GM21576 (cell line): ENCODE measurements at regions not wholly inside any gene's neighbourhood (a gene's known extent, or its start where the extent isn't known, plus 50 kb on each side); places are given as distances from the start of the nearest gene placed in this dataset.

ENCODE experiments used
- ATAC-seq: cut with Tn5 transposase; IDR thresholded peaks from one replicate; pipeline ENCODE4 v1.9.1; 2021; ENCODE audit warnings: mild to moderate bottlenecking, moderate library complexity; ENCODE audit not compliant: unreplicated experiment

DNA sequence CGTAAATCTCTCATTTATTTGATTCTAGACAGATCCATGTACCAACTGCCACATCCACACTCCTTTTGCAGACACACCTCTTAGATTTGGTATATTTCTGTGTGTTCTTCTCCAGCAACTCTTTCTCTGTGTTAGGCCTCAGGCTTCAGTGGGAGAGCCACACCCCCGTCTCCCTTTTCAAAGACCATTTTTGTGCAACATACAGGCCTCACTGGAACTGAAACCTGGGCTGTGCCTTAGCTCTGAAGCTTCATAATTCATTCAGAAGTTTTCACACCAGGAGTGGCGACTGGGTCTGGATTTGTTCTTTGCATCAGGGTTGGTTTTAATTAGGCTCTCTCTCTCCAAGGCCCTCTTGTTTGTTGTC is 170.2 kb downstream of the THBS2 start:
- ATAC-seq: no peak

DNA sequence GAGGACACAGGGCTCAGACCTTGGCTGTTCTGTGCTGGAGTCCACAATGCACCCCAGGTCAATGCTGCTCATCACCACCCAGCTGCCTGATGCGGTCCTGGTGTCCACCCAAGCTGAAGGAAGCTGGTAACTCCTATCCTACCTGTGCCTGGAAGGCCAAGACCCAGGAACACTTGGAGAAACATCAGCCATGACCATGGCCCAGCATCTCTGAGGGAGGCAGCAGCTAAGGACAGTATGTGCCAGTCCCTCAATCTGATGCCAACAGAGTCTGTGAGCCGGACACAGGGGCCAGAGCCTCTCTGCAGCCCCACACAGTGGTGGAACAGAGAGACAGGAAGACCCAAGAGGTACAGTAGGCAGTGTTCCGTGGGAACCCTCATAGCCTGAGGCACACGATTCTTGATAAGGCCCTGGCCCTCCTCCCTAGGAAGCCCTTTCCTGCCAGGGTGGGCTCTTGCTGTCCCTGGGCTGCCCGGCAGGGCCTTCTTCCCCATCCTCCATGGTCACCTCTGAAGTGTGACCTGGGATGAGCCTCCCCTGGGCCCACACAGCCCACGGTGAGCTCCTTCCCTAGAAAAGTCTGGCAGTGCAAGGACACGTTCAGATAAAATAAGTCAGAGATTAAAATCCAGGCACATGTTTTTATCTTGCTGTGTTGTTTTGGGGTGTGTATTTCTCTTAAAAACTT is 170.7 kb downstream of the THBS2 start:
- ATAC-seq: no peak

DNA sequence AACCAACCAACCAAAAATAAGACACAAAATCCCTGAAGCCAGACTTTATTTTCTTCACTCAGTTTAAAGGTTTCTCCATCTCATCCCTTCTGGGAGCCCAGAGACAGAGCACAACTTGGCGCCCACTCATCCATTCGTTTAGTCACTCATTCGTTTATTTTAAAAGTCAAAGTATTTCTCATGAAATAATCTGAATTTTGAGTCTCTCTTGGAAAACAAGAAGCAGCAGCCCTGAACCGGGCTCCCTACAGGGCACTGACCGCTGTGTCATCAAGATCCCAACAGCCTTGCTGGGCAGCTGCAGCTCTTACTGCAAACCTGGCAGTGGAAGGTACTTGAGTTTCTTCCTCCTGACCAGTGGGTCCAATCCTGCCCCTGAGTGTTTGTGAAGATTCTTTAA is 171.6 kb downstream of the THBS2 start:
- ATAC-seq: no peak

DNA sequence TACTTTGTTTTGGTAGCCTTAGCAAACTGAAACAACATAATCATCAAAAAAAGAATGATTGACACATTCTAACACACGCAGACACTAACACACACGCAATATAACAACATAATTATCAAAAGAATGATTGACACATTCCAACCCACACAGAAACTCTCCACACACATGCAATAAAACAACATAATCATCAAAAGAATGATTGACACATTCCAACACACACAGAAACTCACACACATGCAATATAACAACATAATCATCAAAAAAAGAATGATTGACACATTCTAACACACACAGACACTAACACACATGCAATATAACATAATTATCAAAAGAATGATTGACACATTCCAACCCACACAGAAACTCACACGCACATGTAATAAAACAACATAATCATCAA is 172.4 kb downstream of the THBS2 start:
- ATAC-seq: no peak

DNA sequence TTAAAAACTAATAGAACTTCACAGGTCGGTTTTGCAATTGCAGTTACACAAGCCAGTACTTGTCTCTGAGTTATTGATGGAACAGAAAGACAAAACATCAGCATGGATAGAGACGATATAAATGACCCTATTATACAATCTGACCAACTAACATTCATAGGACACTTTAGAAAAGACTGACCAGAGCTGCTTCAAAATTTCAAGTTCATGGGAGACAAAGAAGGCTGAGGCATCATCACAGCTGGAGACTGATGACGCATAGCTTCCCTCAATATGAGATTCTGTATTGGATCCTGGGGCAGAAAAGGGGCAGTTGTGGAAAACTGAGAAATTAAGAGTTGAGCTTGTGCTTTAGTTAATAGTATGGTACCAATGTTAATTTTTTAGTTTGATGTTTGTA is 174.0 kb downstream of the THBS2 start:
- no peak for ATAC-seq

DNA sequence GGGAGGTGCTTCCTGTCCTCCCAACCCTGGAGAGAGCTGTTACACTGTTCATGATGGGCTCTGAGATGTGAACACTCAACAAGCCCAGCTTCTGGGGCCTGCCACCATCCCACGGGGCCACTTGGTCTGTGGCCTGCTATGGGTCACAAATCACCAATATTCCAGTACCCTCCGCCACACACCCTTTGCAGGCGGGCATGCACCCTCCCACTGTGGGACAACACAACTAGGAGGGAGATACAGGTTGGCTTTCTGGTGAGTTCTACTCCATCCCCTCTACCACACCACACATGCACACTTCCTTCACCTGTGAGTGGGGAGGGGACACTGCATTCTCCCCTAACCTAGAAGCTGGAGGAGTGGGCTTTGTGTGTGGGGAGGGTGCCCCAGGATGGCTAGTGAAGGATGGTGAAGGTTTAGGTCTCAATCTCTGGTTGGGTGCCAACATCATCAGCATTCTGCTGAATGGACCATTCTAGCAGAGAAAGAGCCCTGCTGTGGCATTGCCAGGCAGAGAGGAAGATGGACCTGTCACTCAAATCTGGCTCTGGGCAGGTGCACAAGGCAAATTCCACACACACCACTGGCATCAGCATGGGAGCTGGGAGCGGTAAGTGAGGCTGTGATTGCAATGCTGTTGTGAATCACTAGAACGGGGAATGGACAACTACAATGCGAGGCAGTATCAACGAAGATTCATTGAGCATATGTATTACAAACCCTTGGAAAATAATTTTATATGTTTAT is 175.1 kb downstream of the THBS2 start:
- no peak for ATAC-seq

DNA sequence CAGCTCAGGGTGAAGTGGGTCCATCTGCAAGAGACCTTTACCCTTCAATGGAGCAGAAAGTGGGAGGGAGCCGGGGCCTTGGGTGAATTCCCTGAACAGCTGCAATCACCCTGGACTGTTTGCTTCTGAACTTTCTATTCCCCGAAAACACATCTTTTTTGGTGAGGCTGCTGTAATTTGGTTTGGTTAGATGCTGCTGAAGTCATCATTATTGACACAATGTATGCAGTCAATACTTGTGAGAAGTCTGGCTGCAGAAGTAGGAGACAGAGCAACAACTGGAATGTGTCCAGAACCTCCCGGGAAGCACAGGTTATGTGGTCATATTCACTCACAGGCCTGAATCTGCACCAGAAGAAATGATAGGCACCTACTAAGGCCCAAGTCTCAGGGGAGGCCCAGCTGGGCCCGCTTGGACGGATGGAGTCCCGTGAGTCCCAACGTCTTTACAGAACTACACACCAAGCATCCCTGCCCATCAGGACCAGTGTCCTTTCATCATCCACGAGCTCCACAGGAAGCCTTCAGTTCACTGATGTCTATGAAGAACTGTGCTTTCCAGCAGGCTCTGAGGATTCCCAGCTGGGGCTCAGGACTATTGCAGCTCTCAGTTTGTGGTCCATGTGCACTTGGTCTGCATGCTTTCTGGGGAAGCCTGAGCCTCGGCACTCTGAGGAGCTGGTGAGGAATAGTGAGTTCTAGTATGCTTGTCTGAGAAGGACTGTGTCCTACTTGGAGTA is 177.6 kb downstream of the THBS2 start:
- ATAC-seq: no peak

DNA sequence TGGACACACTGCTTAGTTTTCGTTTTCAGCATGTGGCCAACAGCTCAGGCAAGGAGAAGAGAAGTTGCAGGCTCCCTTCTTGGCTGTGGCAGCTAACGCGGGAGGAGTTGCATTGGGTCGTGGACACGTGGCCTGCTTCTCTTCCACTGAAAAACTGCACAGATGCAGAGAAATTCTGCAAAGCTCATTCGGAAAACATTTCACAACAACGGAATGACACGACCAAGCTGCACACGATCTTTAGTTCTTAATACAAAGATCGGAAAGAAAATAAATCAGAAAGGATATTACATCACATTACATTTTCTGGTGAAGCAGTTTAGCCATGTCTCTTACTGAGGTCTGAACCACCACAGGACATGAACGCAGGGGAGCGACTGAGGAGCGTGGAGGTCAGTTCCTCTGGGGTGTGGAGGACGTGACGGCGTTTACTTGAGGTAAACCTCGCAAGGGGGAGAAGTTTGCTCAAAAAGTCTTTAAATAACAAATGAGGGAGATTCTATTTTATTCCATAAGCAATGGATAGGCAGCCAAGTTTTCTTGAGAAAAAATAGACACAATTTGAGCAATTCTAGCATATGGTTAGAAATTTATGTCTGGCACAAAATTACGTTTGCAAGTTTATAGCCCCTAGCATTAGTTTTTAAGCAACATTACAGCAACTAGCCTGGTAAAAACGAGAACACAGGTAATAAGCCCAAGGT is 178.3 kb downstream of the THBS2 start:
- no peak for ATAC-seq

DNA sequence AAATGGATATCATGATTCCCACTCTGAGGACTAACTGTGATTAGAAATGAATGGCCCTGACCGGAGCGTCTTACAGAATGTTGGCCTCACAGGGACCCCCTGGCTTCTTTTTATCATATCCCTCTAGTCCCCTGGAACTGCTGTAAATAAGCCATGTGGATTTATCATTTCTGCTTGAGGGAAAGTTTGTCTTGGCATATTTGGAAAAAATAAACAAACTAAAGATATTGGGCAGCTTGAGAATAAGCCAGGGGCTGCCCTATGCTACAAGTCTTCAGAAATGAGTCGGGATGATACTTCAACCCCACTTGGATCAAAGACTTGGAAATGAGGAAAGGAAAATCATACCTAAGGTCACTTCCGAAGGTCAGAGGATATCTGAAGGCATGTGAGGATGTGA is 179.1 kb downstream of the THBS2 start:
- no peak for ATAC-seq

DNA sequence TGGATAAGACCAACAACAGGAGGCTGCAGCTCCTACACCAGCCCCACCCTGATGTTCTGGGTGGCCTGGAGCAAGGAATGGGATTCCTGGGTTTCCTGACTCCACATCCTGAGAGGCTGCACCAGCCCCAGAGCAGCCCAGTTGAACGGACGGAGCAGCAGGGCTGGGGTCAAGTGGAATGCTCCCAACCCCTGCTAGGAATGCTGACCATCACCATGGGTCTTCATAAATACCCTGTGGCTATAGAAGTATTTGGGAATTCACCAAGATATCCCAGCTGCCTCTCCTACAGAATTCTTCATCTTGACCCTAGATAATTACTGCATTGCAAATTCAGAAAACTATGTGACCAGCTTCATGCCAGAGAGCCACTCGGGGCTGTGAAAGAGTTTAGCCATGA is 180.3 kb downstream of the THBS2 start:
- ATAC-seq: no peak

DNA sequence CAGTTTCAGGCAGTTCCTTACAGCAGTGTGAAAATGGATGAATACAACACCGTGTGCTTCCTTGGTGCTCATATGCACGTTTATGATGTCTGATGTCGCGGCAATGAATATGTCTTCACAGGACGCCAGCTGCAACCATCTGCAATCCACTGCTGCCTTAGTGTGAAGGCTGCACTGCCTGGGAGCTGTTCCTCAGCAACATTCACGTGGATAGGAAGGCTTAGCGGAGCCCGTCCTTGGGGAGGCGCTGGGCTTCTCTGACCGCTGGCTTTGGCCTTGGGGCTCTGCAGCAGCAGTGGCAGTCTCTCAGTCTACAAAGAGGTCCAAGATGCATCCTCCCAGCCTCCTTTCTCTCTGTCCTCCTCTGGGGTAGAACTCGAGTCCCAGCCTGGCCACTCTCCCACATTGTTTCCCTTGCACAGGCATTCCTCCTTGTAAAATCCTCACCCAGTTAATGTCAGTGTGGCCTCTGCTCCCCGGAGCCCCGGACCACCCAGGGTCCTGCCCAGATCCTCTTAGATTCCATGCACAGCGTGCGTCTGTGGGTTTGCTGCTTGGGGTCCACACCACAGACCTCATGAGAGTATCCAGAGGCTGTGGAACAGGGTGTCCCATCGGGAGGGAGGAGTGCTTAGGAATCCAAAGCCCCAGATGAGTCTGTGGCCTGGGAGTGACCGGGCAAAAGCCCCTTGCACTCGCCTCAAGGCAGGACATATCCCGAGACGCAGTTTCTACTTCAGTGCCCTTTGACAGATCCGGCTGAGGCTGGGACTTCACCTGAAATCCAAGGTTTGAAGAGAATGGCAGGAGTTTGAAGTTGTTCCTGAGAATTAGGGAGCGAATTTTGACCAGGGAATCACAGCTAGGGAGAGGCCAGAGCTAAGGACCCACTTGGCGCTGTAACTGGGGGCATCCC is 181.3 kb downstream of the THBS2 start:
- ATAC-seq: no peak

DNA sequence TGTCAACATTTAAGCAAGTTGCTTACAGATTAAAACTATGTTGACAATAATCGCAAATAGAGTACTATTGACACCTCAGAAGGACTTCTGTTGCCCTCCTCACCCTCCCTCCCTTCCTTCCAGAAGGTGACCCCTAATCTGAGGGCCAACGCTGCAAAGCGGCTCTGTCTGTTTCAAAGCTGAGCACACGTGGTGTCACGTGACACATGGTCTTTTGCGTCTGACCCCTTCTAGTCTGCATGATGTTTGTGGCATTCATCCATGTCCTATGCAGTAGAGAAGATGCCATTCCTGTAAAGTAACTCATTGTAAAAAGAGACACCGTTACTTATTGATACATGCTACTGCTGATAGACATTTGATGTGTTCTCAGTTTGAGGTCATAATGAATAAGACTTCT is 182.3 kb downstream of the THBS2 start:
- ATAC-seq: no peak

DNA sequence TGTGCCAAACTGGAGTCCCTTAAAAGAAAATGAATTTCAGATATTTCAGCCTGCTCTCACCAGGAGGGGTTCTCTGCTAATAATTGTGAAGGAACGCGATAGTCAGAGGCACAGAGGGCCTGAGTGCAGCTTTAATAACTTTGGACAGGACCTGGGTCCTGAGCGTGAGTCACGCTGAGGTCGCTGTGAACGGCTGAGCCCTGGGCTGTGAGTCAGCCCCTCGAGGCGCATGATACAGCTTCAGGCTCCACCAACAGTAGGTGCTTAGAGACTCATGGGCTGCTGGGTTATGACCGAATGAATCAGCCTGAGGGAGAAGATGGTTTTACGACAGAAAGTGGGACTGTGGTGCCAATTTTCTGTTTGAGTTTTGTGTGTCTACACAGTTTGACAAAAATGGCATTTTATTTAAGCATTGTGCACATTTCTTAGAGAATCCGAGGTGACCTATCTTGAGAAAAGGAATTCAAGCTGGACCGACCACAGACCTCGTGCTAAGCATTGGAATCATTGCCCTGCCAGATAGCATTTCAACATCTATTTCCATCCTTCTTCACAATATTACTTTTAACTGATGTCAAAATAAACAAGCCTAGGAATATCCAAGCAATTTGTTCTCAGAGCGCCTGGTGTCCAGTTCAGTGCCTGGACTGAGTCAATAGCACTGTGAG is 183.0 kb downstream of the THBS2 start:
- no peak for ATAC-seq

DNA sequence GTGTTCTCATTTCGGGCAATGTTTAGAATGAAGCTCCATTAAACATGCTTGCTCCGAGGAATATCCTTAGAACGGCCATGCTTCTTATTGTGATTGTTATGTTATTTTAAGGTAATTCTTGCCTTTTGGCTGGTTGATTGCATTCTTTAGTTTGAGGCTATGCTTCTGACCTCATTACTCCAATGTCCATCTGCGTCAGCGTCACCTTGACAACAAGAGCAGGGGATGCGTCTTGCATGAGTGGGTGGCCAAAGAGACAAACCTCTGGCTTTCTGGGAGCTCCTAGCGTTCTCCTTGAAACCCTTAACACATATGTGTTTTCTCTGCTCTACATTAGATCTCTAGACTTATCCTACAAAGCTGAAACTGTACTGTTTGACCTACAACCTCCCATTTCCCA is 184.3 kb downstream of the THBS2 start:
- ATAC-seq: no peak

DNA sequence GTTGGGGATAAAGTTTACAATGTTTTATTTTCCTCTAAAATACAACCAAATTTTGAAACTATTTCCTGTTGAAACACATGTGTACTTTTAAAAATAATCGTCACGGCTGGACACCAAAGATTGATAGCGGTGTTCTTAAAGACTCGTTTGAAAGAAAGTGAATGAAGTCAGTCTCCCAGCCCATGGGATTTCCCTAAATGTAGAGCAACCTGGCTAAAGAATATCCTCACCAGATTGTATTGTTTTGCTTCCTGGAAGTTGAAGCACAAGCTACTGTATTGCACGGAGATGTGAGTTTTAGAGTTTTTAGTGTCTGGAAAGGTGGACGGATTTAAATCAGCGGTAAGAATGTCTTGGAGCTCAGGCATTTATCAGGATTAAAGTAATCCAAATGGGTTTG is 189.5 kb downstream of the THBS2 start:
- no peak for ATAC-seq

DNA sequence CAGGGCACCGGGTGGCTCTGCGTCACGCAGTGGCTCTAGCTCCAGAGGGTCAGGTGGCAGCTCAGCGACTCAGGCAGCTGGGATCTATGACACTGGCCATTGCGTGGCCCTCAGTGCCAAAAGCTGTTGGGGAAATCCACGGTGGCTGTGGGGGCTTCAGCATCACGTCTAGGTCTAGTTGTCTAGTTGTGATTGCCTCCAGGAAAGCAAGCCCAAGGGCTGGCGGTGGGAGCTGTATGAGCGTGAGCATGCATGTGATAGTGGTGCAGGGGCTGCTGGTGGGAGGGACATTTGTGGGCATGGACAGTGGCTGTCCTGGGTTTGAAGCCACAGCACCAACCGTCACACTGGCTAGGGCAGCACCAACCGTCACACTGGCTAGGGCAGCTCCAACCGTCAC is 191.4 kb downstream of the THBS2 start:
- no peak for ATAC-seq

DNA sequence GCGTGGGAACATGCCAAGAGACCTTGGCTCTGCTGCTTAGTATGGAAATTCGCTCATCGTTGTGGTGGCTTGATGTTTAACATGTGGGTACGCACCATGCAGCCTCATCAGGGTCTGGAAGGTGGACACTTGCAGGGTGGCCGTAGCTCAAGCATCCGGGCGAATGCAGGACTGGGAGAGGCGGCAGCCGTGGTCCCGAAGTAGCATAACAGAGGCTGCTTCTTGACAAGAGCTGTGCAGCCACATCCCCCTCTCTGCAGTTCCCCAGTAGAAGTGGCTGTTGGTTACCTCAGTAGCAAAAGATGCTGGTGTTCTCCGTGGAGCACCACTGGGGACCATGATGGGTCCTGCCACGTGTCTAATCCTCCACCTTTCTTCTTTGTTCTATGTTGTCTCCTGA is 195.0 kb downstream of the THBS2 start:
- ATAC-seq: no peak

DNA sequence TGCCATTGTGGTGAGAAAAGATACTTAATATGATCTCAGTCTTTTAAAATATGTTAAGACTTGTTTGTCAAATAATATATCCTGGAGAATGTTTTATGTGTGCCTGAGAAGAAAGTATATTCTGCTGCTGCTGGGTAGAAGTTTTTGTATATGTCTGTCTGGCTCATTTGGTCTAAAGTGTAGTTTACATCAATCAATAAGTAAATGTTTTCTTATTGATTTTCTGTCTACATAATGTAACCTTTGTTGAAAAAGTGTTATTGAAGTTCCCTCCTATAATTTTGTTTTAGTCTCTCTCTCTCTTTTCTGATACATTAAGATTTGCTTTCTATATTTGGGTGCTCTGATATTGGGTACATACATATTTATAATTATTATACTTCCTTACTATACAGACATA is 201.2 kb downstream of the THBS2 start:
- ATAC-seq: no peak

DNA sequence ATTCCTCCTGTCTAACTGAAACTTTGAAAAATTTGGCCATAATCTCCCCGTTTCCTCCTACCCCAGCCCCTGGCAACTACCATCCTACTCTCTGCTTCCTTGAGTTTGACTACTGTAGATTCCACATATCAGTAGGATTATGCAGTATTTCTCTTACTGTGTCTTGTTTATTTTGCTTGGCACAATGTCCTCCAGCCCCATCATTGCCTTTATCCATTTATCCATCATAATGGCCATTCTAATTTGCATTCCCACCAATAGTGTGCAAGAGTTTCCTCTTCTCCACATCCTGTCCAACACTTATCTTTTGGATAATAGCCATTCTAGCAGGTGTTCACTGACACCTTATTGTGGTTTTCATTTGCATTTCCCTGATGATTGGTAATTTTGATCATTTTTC is 202.3 kb downstream of the THBS2 start:
- ATAC-seq: no peak

DNA sequence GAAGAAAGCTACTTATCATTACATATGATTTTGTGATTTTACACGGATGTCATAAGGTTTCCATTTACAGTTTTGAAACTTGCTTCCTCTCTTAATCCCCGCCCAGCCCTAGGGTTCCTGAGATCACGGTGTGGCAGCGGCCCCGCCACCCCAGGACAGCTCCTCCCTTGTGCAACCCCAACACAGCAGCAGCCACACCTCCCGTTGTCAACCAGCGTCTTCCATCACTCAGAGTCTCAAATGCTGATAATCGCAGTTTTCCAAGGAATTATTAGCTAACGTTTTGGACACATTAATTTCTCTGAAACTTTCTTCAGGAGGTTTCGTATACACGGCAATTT is 204.8 kb downstream of the THBS2 start:
- no peak for ATAC-seq
